ENCODE measurements at regions not wholly inside any gene's neighbourhood (a gene's known extent, or its start where the extent isn't known, plus 50 kb on each side); places are given as distances from the start of the nearest gene placed in this dataset.

DNA sequence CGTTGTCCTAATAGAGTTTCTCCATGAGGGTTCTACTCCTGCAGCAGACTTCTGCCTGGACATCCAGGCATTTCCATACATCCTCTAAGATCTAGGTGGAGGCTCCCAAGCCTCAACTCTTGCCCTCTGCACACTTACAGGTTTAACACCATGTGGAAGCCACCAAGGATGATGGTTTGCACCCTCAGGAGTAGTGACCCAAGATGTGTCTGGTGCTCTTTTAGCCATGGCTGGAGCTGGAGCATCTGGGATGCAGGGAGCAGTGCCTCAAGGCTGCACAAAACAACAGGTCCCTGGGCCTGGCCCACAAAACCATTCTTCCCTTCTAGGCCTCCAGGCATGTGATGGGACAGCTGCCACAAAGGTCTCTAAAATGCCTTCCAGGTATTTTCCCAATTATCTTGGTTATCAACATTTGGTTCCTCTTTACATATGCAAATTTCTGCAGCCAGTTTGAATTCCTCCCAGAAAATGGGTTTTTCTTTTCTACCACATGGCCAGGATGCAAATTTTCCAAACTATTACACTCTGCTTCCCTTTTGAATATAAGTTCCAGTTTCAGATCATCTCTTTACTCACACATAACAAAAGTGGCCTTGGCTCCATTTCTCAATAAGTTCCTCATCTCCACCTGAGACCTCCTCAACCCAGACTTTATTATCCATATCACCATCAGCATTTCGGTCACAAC lies 69.5 kb upstream of the GNAZ start:
- DNase-seq: no peak

DNA sequence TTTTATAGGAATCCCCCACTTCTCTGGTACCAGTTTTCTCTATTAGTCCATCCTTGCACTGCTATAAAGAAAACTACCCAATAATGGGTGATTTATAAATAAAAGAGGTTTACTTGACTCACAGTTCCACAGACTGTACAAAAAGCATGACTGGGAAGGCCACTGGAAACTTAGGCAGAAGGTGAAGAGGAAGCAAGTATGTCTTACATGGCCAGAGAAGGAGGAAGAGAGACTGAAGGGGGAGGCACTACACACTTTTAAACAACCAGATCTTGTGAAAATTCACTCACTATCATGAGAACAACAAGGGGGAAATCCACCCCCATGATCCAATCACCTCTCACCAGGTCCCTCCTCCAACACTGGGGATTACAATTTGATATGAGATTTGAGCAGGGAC lies 68.9 kb upstream of the GNAZ start:
- no peak for DNase-seq

DNA sequence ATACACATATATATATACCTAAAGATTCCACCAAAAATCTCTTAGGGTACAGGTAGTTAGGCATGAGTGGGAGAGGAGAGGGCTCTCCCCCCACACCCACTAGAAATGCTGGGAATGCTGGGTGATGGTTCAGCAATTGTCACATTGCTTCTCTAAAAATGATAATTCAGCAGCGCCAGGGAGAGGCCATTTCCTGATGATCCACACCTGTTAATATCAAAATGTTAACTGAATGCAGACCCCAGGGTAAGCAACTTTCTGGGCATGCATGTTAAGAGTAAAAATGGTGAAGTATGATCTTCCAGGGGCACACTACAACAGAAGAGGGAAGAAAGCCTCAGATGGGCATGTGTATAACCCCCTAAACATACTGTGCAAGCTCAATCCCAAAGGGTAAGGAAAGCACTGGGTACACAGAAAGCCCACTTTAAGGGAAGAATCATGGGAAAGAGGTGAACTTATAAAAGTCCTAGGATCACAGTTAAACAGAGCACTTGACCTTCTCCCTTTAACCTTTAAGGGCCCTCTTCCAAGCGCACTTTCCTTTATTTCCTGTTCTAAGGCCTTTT lies 67.6 kb upstream of the GNAZ start:
- DNase-seq: no peak

DNA sequence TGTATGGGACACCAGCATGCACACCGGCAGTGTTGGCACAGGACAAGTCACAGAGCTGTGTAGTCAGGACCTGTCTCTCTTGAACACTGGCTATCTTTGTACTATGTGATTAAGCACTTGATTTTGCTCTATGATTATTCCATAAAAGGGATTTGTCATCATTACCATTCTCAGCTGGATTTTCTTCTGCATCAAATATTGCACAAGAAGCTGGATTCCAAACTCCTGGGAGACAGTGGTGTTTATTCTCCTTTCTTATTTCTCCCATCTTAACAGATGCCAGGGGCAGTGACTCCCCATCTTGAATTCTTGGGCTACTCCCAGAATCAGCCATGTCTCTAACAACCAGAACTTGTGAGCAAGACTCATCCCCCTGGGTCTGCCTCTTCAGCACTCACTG lies 62.5 kb upstream of the GNAZ start:
- DNase-seq: no peak

DNA sequence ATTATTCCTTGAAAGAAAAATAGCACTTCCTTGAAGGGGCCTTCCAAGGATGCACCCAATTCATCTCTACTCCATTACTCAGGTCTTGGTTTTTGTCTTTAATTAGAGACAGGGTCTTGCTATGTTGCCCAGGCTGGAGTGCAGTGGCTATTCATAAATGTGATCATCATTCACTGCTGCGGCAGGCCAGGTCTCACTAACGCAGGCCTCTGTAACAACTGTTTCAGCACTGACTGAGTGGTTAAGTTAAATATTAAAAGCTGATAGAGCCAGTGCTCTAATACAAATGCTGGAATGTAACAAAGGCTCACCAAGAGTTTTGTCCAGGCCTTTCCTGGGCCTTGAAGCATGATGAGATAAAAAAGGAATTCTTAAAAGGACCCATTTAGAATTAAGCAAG lies 61.4 kb upstream of the GNAZ start:
- DNase-seq: no peak
